ENCODE measurements at regions not wholly inside any gene's neighbourhood (a gene's known extent, or its start where the extent isn't known, plus 50 kb on each side); places are given as distances from the start of the nearest gene placed in this dataset.
"Not testable (repeated sequence)": the region's sequence is repeated elsewhere in the genome, so short reads cannot be mapped to it uniquely, and the experiment has no call there.

- no peak for DNase-seq (ENCODE audit: low read depth)
Observed at GRCh38 chr12:92272061-92272964, 126.7 kb upstream of the BTG1 start.

DNA sequence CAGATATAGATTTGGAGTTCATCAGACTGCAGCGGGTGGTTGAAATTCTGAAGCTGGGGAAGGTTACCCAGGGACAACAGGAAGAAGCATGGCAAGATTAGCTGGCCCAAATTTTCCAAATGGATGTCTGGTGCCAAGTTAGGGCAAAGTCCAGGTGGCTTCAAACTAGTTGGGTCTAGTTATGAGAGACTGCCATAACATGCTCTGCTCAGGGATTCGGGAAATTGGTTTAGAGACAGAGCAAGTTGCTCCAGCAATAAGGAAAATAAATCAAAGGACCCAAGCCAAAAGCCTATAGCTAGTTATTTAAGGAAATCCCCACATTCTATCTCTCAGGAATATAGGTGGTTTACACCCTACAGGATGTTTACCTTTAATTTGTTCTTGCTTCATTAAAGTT lies 125.7 kb upstream of the BTG1 start:
- DNase-seq (ENCODE audit: low read depth): no peak

GRCh38 chr12:92270521-92270920 lies 124.9 kb upstream of the BTG1 start:
- DNase-seq (ENCODE audit: low read depth): no peak

DNA sequence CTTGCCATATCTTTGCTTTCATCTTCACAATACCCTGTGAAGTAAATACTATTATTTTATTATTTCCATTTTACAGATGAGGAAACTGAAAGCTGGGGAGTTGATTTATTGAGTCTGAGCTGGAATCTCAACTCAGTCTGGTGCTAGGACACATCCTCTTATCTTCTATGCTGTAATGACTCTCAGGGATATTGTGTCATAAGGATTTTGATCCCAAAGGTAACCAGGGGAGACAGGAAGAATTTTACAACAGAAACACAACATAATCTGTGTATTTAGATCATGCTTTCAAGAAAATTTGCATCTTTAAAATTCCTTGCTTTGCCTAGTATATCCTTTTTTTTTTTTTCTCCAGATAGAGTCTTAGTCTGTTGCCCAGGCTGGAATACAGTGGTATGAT lies 123.3 kb upstream of the BTG1 start:
- no peak for DNase-seq (ENCODE audit: low read depth)

GRCh38 chr12:92261692-92262091 lies 116.0 kb upstream of the BTG1 start:
- DNase-seq (ENCODE audit: low read depth): no peak

GRCh38 chr12:92261071-92261470 lies 115.4 kb upstream of the BTG1 start:
- no peak for DNase-seq (ENCODE audit: low read depth)

DNA sequence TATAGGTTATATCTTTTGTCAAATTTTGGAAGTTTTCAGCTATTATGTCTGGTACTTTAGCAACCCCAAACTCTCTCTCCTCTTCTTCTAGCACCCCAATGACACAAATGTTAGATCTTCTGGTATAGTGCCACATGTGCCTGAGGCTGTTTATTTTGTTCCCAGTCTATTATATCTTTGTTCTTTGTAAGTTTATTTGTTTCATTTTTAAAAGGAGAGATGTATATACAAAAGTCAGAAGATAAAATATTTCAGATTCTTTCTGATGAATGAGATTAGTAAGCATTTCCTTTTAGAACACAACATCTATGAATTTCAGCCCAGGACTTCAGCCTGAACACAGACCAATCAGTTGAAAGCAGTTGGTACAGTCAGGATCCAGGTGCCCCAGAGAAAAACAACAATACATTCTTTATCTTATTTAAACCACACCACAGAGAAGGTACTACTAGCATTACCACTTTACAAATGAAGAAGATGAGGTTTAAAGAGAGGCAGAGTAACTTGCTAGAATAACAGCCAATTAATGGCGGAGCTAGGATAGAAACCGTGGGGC lies 114.1 kb upstream of the BTG1 start:
- no peak for DNase-seq (ENCODE audit: low read depth)

DNA sequence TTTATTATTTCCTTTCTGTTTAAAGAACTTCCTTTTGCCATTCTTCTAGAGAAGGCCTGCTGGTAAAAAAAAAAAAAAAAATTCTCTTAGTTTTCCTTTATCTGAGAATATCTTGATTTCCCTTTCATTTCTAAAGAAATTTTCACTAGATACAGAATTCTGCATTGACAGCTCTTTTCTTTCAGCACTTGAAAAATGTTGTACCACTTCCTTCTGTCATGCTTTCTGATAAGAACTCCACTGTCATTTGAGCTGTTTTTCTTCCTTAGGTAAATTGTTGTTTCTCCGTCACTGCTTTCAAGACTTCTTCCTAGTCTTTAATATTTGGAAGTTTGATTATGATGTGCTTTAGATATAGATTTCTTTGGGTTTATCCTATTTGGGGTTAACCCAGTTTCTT lies 113.6 kb upstream of the BTG1 start:
- DNase-seq (ENCODE audit: low read depth): no peak

DNA sequence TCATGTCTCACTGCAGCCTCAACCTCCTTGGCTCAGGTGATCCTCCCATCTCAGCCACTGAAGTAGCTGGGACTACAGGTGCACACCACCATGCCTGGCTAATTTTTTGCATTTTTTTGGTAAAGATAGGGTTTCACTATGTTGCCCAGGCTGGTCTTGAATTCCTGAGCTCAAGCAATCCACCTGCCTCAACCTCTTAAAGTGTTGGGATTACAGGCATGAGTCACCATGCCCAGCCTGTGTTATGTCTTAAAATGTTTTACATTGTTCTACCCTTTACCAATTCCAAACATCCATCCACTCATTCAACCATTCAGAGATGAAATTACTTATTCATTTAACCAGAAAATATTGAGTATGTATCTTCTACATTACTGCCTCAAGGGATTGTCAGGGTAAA lies 111.6 kb upstream of the BTG1 start:
- DNase-seq (ENCODE audit: low read depth): no peak

GRCh38 chr12:92255741-92256140 lies 110.1 kb upstream of the BTG1 start:
- no peak for DNase-seq (ENCODE audit: low read depth)

DNA sequence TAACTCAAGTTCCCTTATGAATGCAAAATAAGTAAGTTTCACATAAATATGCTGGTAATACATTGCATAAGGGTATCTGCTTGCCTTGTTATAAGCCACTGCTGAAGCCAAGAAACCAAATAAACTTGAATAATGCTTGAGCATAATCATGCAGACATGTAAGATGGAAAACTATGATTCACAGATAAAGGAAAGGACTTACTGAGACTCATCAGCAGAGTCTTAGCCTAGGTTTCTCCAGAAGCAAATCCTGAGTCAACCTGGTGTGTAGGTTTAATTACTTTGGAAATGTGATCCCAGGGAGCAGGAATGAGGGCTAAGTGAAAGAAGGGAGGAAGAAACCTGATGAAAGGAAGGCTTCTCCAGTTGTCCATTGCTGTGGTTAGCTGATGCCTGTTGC lies 107.7 kb upstream of the BTG1 start:
- no peak for DNase-seq (ENCODE audit: low read depth)

DNA sequence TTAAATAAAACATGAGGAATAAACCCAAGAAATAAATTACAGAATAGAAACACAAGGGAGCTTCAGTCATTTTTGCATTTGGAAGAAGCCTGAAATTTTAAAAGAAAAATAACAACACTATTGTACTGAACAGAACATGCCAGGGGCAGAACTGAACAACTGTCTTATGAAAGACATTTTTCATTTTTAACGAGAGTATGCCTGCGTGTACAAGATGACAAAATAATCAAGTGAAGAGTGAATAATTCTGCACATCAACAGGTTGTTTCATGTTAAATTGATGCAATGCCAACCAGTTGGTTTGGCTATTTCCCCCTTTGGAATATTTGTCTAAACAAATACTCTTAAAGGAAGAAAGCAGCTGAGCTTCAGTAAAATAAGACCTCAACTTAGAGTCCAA lies 103.3 kb upstream of the BTG1 start:
- DNase-seq (ENCODE audit: low read depth): no peak

GRCh38 chr12:92244036-92244435 lies 98.4 kb upstream of the BTG1 start:
- no peak for DNase-seq (ENCODE audit: low read depth)

GRCh38 chr12:92242907-92243306 lies 97.3 kb upstream of the BTG1 start:
- DNase-seq (ENCODE audit: low read depth): no peak

GRCh38 chr12:92237762-92238523 lies 92.3 kb upstream of the BTG1 start:
- no peak for DNase-seq (ENCODE audit: low read depth)

- DNase-seq (ENCODE audit: low read depth): no peak
Observed at GRCh38 chr12:92237262-92237661, 91.6 kb upstream of the BTG1 start.

DNA sequence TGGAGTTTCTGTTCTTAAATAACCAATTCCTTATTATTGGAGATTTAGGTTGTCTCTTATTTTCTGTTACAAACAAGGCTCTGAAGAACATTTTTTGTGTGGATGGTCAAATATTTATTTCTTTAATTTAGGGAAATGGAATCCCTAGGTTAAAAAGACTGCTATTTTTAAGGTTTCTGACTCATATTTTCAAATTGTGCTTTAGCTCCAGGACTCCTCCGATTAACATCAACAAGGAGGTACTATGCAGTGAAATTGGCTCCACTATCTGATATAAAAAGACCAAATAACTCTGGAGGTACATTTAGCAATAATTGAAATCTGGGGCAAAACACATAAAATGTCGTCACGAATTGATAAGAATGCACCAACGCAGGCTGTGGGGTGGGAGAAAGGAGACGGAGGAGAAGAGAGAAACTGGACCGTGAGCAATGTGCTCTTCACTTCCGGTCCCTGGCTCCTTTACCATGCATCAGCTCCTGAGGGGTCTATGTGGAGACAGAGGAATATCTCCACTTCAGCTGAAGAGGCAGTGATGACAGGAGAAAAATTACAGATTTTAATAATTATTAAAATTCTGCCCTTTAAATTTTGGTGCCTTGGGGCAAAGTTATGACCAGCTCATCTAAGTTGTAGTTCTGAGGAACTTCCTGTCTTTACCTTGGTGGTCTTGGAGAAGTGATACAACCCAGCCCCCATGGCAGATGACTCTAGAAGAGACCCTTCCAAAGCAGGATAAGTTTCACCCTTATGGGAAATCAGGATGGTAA lies 90.2 kb upstream of the BTG1 start:
- no peak for DNase-seq (ENCODE audit: low read depth)

DNA sequence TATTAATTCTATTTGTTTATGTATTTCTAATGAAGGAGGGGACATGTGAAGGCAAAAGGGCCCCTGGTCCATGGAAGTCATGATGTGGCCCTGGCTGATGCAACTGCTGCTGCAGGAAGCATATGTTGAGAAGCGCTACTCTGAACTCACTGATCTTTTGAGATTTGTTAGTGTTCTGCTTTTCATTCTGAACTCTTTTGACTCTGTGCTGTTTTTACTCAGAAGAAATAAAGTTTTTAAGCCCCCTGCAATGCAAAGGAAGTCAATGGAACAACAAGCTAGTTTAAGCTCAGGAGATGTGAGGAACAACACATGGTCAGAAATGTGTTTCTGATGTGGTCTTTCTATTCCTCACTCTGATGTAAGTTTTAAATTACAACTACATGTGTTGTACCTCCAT lies 88.9 kb upstream of the BTG1 start:
- no peak for DNase-seq (ENCODE audit: low read depth)

DNA sequence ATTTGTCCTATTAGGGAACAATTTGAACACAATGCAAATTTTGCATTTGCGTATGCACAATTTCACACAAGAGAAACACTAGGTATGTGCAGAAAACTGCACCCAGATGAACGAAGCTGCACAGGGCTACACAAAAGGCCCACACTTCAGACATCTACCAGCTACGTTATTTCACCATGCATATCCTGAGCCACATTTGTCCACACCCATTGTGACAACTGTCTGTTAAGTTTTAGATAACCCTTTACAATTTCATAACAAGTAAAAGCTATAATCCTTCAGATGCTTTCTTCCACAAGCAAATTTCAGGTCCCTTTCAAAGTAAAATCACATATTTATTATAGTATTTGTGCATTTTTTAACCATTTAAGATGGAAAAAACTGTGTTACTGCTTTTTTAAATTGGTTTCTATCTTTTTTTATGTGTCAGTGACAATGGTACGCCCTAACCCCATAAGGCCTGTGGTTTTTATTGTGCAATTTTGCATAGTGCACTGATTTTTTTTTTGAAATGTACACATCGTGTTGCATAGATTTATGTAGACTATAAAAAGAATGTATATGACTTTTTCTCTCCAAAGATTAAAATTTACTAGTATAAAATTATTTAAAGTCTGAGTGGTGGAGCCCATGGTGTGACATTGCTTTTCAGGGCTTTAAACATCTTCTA lies 87.8 kb upstream of the BTG1 start:
- no peak for DNase-seq (ENCODE audit: low read depth)

GRCh38 chr12:92232371-92232932 lies 86.8 kb upstream of the BTG1 start:
- DNase-seq (ENCODE audit: low read depth): not testable (repeated sequence)

DNA sequence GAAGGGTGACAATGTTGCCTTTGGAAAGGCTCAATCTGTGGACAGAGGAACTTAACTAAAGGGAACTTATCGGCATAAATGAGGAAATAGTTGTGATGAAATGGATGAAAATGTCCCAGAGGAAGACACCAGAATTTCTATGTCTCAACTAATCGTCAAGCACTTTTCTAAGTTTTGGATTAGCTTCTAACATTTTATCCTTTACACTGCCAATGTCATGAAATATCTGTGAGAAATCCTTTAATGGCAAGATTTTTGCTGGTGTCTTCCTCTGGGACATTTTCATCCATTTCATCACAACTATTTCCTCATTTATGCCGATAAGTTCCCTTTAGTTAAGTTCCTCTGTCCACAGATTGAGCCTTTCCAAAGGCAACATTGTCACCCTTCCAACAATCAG lies 86.3 kb upstream of the BTG1 start:
- not testable (repeated sequence) for DNase-seq (ENCODE audit: low read depth)

Data from HS-5 (cell line).